Tibial nerve (tissue), 3 donors: ENCODE measurements at regions not wholly inside any gene's neighbourhood (a gene's known extent, or its start where the extent isn't known, plus 50 kb on each side); places are given as distances from the start of the nearest gene placed in this dataset.

ENCODE experiments used
- CTCF ChIP-seq, 5 experiments: fragments of 200-600 bp in 3 of 5; fragments of 450-650 bp in 2 of 5; sonication (generic) in 3 of 5; IDR thresholded peaks; one replicate each; pipeline ENCODE4 v1.5.1; 2016 to 2019; ENCODE audit warnings: antibody characterized with exemption in 5 of 5, mild to moderate bottlenecking in 3 of 5, moderate library complexity in 2 of 5
- POLR2A ChIP-seq, 2 donors: fragments of 450-650 bp; IDR thresholded peaks; one replicate each; pipeline ENCODE4 v1.6.1; 2017; ENCODE audit warnings: antibody characterized with exemption in 2 of 2, mild to moderate bottlenecking in 2 of 2, moderate library complexity in 2 of 2

DNA sequence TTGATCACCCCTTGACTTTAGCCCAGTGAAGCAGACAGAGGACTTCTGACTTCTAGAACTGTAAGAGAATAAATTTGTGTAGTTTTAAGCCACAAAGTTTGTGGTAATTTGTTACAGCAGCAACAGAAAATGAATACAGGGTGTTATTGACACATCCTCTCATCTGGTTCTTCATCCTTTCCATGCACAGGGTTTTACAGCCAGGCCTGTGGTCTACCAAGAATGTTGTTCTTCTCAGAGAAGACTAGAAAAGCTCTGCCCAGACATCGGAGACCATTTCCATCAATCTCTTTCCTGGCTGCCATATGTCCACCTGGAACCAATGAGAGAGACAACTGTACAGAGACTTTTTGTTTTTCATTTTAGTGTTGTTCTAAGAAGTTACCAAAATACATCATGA is 308.2 kb upstream of the AMIGO2 start:
- TF ChIP-seq CTCF (IDR thresholded peaks at IDR 0.05) (no peak), POLR2A (IDR thresholded peaks at IDR 0.05) (no peak)
